Forelimb muscle (tissue), 1 donor: ENCODE measurements at regions not wholly inside any gene's neighbourhood (a gene's known extent, or its start where the extent isn't known, plus 50 kb on each side); places are given as distances from the start of the nearest gene placed in this dataset.

Source experiments
- DNase-seq: peaks from one replicate; pipeline ENCODE4 v3.0.0-alpha.2; 2013; ENCODE audit warnings: low read depth

- no peak for DNase-seq
Observed at GRCh38 chr10:29857843-29858701, 201.3 kb downstream of the JCAD start.

GRCh38 chr10:29856295-29856694, 203.1 kb downstream of the JCAD start:
- DNase-seq, result no peak

- no peak for DNase-seq
Observed at GRCh38 chr10:29853913-29854312, 205.5 kb downstream of the JCAD start.

- no peak for DNase-seq
Observed at GRCh38 chr10:29851241-29851640, 208.1 kb downstream of the JCAD start.

GRCh38 chr10:29850371-29850770, 209.0 kb downstream of the JCAD start:
- DNase-seq, result no peak

- no peak for DNase-seq
Observed at GRCh38 chr10:29849886-29850285, 209.5 kb downstream of the JCAD start.

- DNase-seq, result no peak
Observed at GRCh38 chr10:29849126-29849833, 210.1 kb downstream of the JCAD start.

- DNase-seq, result no peak
Observed at GRCh38 chr10:29846881-29847280, 212.1 kb upstream of the SVIL start.

GRCh38 chr10:29845166-29845565, 210.4 kb upstream of the SVIL start:
- no peak for DNase-seq

GRCh38 chr10:29843143-29843542, 208.4 kb upstream of the SVIL start:
- no peak for DNase-seq

- DNase-seq, result no peak
Observed at GRCh38 chr10:29841724-29842649, 207.2 kb upstream of the SVIL start.

GRCh38 chr10:29840516-29841276, 205.9 kb upstream of the SVIL start:
- no peak for DNase-seq

- DNase-seq, result no peak
Observed at GRCh38 chr10:29839826-29840515, 205.2 kb upstream of the SVIL start.

- DNase-seq, result no peak
Observed at GRCh38 chr10:29838539-29838938, 203.8 kb upstream of the SVIL start.

GRCh38 chr10:29837586-29837985, 202.8 kb upstream of the SVIL start:
- no peak for DNase-seq

GRCh38 chr10:29836396-29836795, 201.6 kb upstream of the SVIL start:
- DNase-seq, result no peak

- DNase-seq, result no peak
Observed at GRCh38 chr10:29835055-29835454, 200.3 kb upstream of the SVIL start.

- no peak for DNase-seq
Observed at GRCh38 chr10:29830531-29831512, 196.1 kb upstream of the SVIL start.

GRCh38 chr10:29829776-29830175, 195.0 kb upstream of the SVIL start:
- no peak for DNase-seq
